SK-N-SH treated with all-trans-retinoic acid at 6 μM for 48 hours (cell line): ENCODE measurements at regions not wholly inside any gene's neighbourhood (a gene's known extent, or its start where the extent isn't known, plus 50 kb on each side); places are given as distances from the start of the nearest gene placed in this dataset.

Source experiments
- ATAC-seq: fragments of 200-7000 bp; cut with Tn5 transposase; 3 replicates; pipeline ENCODE4 v1.9.1; 2020; ENCODE audit warnings: mild to moderate bottlenecking, moderate library complexity
- CREB5 ChIP-seq: fragments of 250-450 bp; sonication (Bioruptor Pico); IDR thresholded peaks from 2 replicates; pipeline ENCODE4 v1.5.1; 2020; ENCODE audit warnings: low read depth, mild to moderate bottlenecking, moderate library complexity
- CSDC2 ChIP-seq: fragments of 250-450 bp; sonication (Bioruptor Pico); IDR thresholded peaks from 2 replicates; pipeline ENCODE4 v1.5.0; 2020; ENCODE audit warnings: mild to moderate bottlenecking, moderate library complexity
- ESRRG ChIP-seq: fragments of 250-450 bp; sonication (Bioruptor Pico); IDR thresholded peaks from 2 replicates; pipeline ENCODE4 v1.6.1; 2021; ENCODE audit warnings: mild to moderate bottlenecking
- ISL1 ChIP-seq: fragments of 250-450 bp; sonication (Bioruptor Pico); IDR thresholded peaks from 2 replicates; pipeline ENCODE4 v2.1.2; 2022; ENCODE audit warnings: mild to moderate bottlenecking, moderate library complexity
- OSR1 ChIP-seq: fragments of 250-450 bp; sonication (Bioruptor Pico); IDR thresholded peaks from 2 replicates; pipeline ENCODE4 v1.8.0; 2022; ENCODE audit warnings: moderate library complexity, mild to moderate bottlenecking, inconsistent platforms
- PATZ1 ChIP-seq: fragments of 250-450 bp; sonication (Bioruptor Pico); IDR thresholded peaks from 2 replicates; pipeline ENCODE4 v1.8.0; 2020; ENCODE audit warnings: mild to moderate bottlenecking, moderate library complexity, borderline replicate concordance
- PPARA ChIP-seq: fragments of 250-450 bp; sonication (Bioruptor Pico); IDR thresholded peaks from 2 replicates; pipeline ENCODE4 v1.5.0; 2020; ENCODE audit warnings: mild to moderate bottlenecking, borderline replicate concordance
- RARB ChIP-seq: fragments of 250-450 bp; sonication (Bioruptor Pico); IDR thresholded peaks from 2 replicates; pipeline ENCODE4 v1.8.0; 2021; ENCODE audit warnings: mild to moderate bottlenecking, moderate library complexity
- SNAI2 ChIP-seq: fragments of 250-450 bp; sonication (Bioruptor Pico); IDR thresholded peaks from 2 replicates; pipeline ENCODE4 v1.5.0; 2020; ENCODE audit warnings: mild to moderate bottlenecking, moderate library complexity
- TCF4 ChIP-seq: fragments of 250-450 bp; sonication (Bioruptor Pico); IDR thresholded peaks from 2 replicates; pipeline ENCODE4 v1.8.0; 2021; ENCODE audit warnings: mild to moderate bottlenecking, moderate library complexity, borderline replicate concordance
- ZC3H10 ChIP-seq: fragments of 250-450 bp; sonication (Bioruptor Pico); IDR thresholded peaks from 2 replicates; pipeline ENCODE4 v1.5.1; 2021; ENCODE audit warnings: mild to moderate bottlenecking, moderate library complexity
- ZFP3 ChIP-seq: fragments of 250-450 bp; sonication (Bioruptor Pico); IDR thresholded peaks from 2 replicates; pipeline ENCODE4 v1.5.0; 2020; ENCODE audit warnings: mild to moderate bottlenecking, moderate library complexity
- ZFP30 ChIP-seq: fragments of 450-650 bp; formaldehyde crosslinking; IDR thresholded peaks from 2 replicates; pipeline ENCODE4 v1.5.0; 2022; ENCODE audit warnings: mild to moderate bottlenecking, moderate library complexity
- ZNF565 ChIP-seq: fragments of 450-650 bp; formaldehyde crosslinking; conservative IDR thresholded peaks from 2 replicates; pipeline ENCODE4 v1.5.0; 2020; ENCODE audit warnings: low read depth, mild to moderate bottlenecking, moderate library complexity
- ZNF70 ChIP-seq: fragments of 450-650 bp; formaldehyde crosslinking; IDR thresholded peaks from 2 replicates; pipeline ENCODE4 v1.5.0; 2020; ENCODE audit warnings: mild to moderate bottlenecking, moderate library complexity
- ZNF8 ChIP-seq: fragments of 450-650 bp; formaldehyde crosslinking; IDR thresholded peaks from 2 replicates; pipeline ENCODE4 v1.5.0; 2020; ENCODE audit warnings: mild to moderate bottlenecking, moderate library complexity
- TF ChIP-seq, protein P1 (sequence below): fragments of 250-450 bp; sonication (Bioruptor Pico); IDR thresholded peaks from 2 replicates; pipeline ENCODE4 v1.8.0; 2021; ENCODE audit warnings: low read depth, mild to moderate bottlenecking, moderate library complexity, borderline replicate concordance
- TF ChIP-seq, protein P2 (sequence below): fragments of 250-450 bp; sonication (Bioruptor Pico); IDR thresholded peaks from 2 replicates; pipeline ENCODE4 v1.5.0; 2020; ENCODE audit warnings: mild to moderate bottlenecking, moderate library complexity

- no peak for ATAC-seq
- TF ChIP-seq ZNF565 (CRISPR knock-in tag), result no peak
- TF ChIP-seq ZC3H10 (CRISPR knock-in tag), result no peak
- TF ChIP-seq ESRRG (CRISPR knock-in tag), result no peak
- no peak for TF ChIP-seq RARB (CRISPR knock-in tag)
- TF ChIP-seq OSR1 (CRISPR knock-in tag), result no peak
- no peak for TF ChIP-seq PATZ1 (CRISPR knock-in tag)
- no peak for TF ChIP-seq TCF4 (CRISPR knock-in tag)
- TF ChIP-seq PPARA (CRISPR knock-in tag), result no peak
- no peak for TF ChIP-seq CSDC2 (CRISPR knock-in tag)
- TF ChIP-seq ISL1 (CRISPR knock-in tag), result no peak
- TF ChIP-seq ZNF8 (CRISPR knock-in tag), result no peak
- TF ChIP-seq SNAI2 (CRISPR knock-in tag), result no peak
- TF ChIP-seq CREB5 (CRISPR knock-in tag), result no peak
These were observed 96.7 kb upstream of the SLC22A11 start for GRCh38 chr11:64458997-64459396.

DNA sequence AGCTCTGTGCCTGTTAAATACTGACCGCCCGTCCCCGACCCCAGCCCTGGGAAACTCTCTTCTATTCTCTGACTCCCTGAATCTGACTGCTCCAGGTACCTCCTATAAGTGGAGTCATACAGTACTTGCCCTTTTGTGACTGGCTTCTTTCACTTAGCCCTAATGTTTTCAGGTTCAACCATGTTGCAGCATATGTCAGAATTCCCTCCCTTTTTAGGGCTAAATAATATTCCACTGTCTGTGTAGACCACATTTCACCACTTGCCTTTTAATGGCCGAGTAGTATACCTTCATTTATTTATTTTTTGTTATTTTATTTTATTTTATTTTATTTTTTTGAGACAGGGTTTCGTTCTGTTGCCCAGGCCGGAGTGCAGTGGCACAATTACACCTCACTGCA lies 96.1 kb upstream of the SLC22A11 start:
- no peak for TF ChIP-seq ISL1 (CRISPR knock-in tag)
- no peak for TF ChIP-seq ZC3H10 (CRISPR knock-in tag)
- no peak for TF ChIP-seq PATZ1 (CRISPR knock-in tag)
- TF ChIP-seq ZFP3 (CRISPR knock-in tag), result no peak
- no peak for TF ChIP-seq ESRRG (CRISPR knock-in tag)
- TF ChIP-seq, protein P1, sequence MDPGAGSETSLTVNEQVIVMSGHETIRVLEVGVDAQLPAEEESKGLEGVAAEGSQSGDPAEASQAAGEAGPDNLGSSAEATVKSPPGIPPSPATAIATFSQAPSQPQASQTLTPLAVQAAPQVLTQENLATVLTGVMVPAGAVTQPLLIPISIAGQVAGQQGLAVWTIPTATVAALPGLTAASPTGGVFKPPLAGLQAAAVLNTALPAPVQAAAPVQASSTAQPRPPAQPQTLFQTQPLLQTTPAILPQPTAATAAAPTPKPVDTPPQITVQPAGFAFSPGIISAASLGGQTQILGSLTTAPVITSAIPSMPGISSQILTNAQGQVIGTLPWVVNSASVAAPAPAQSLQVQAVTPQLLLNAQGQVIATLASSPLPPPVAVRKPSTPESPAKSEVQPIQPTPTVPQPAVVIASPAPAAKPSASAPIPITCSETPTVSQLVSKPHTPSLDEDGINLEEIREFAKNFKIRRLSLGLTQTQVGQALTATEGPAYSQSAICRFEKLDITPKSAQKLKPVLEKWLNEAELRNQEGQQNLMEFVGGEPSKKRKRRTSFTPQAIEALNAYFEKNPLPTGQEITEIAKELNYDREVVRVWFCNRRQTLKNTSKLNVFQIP (CRISPR knock-in tag), result no peak
- no peak for ATAC-seq

GRCh38 chr11:64461081-64461480 lies 94.7 kb upstream of the SLC22A11 start:
- TF ChIP-seq SNAI2 (CRISPR knock-in tag) (no peak), ZNF8 (CRISPR knock-in tag) (no peak), OSR1 (CRISPR knock-in tag) (no peak), TCF4 (CRISPR knock-in tag) (no peak), ZFP30 (no peak), ZNF70 (CRISPR knock-in tag) (no peak), ISL1 (CRISPR knock-in tag) (no peak)
- TF ChIP-seq, protein P2, sequence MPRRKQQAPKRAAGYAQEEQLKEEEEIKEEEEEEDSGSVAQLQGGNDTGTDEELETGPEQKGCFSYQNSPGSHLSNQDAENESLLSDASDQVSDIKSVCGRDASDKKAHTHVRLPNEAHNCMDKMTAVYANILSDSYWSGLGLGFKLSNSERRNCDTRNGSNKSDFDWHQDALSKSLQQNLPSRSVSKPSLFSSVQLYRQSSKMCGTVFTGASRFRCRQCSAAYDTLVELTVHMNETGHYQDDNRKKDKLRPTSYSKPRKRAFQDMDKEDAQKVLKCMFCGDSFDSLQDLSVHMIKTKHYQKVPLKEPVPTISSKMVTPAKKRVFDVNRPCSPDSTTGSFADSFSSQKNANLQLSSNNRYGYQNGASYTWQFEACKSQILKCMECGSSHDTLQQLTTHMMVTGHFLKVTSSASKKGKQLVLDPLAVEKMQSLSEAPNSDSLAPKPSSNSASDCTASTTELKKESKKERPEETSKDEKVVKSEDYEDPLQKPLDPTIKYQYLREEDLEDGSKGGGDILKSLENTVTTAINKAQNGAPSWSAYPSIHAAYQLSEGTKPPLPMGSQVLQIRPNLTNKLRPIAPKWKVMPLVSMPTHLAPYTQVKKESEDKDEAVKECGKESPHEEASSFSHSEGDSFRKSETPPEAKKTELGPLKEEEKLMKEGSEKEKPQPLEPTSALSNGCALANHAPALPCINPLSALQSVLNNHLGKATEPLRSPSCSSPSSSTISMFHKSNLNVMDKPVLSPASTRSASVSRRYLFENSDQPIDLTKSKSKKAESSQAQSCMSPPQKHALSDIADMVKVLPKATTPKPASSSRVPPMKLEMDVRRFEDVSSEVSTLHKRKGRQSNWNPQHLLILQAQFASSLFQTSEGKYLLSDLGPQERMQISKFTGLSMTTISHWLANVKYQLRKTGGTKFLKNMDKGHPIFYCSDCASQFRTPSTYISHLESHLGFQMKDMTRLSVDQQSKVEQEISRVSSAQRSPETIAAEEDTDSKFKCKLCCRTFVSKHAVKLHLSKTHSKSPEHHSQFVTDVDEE (CRISPR knock-in tag), result no peak
- TF ChIP-seq, protein P1 (CRISPR knock-in tag), result no peak
- ATAC-seq, result no peak
